ENCODE measurements at regions not wholly inside any gene's neighbourhood (a gene's known extent, or its start where the extent isn't known, plus 50 kb on each side); places are given as distances from the start of the nearest gene placed in this dataset.

GRCh38 chr11:116492600-116492999 is 280.2 kb downstream of the BUD13 start:
- no peak overlapping the region for H3K27ac ChIP-seq (ENCODE audit: low read length)
- intact Hi-C loops (cut with micrococcal nuclease), result no loop called here
- Mint-ChIP-seq H3K27ac (no peak overlapping the region), H3K27me3 (ENCODE audit: low read depth in 2 of 2) (peaks cover 13 to 14% of the 10 kb centered on the region in 2 donors), H3K9me3 (no peaks in the 10 kb centered on the region), H3K4me3 (no peak overlapping the region), H3K4me1 (no peaks in the 10 kb centered on the region), H3K36me3 (no peaks in the 10 kb centered on the region)
- no peak for DNase-seq
- no peaks in the 10 kb centered on the region for H3K9me3 ChIP-seq (ENCODE audit: control insufficient read depth, insufficient read depth, low read length)
- H3K36me3 ChIP-seq (ENCODE audit: control insufficient read depth, insufficient read depth, low read length), result no peaks in the 10 kb centered on the region
- H3K4me1 ChIP-seq (ENCODE audit: control insufficient read depth, insufficient read depth, low read length), result no peaks in the 10 kb centered on the region
- no peak for ATAC-seq
- H3K27me3 ChIP-seq (ENCODE audit: control insufficient read depth, insufficient read depth, low read length), result no peaks in the 10 kb centered on the region
- 88% methylated on average over 3 of the region's 3 CpGs for WGBS (ENCODE audit: insufficient coverage)
- TF ChIP-seq, protein P1, sequence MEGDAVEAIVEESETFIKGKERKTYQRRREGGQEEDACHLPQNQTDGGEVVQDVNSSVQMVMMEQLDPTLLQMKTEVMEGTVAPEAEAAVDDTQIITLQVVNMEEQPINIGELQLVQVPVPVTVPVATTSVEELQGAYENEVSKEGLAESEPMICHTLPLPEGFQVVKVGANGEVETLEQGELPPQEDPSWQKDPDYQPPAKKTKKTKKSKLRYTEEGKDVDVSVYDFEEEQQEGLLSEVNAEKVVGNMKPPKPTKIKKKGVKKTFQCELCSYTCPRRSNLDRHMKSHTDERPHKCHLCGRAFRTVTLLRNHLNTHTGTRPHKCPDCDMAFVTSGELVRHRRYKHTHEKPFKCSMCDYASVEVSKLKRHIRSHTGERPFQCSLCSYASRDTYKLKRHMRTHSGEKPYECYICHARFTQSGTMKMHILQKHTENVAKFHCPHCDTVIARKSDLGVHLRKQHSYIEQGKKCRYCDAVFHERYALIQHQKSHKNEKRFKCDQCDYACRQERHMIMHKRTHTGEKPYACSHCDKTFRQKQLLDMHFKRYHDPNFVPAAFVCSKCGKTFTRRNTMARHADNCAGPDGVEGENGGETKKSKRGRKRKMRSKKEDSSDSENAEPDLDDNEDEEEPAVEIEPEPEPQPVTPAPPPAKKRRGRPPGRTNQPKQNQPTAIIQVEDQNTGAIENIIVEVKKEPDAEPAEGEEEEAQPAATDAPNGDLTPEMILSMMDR (IDR thresholded peaks at IDR 0.05), result no peak
- H3K4me3 ChIP-seq (ENCODE audit: low read length), result no peak overlapping the region

- peaks cover 17 to 19% of the 10 kb centered on the region in 2 donors for H3K27me3 Mint-ChIP-seq (ENCODE audit: low read depth in 2 of 2)
- no peaks in the 10 kb centered on the region for H3K4me1 ChIP-seq (ENCODE audit: control insufficient read depth, insufficient read depth, low read length)
- TF ChIP-seq, protein P1 (IDR thresholded peaks at IDR 0.05), result no peak
- no peak overlapping the region for H3K4me3 Mint-ChIP-seq
- no peaks in the 10 kb centered on the region for H3K9me3 Mint-ChIP-seq
- H3K9me3 ChIP-seq (ENCODE audit: control insufficient read depth, insufficient read depth, low read length), result no peaks in the 10 kb centered on the region
- no peak overlapping the region for H3K27ac ChIP-seq (ENCODE audit: low read length)
- H3K27ac Mint-ChIP-seq, result no peak overlapping the region
- no peaks in the 10 kb centered on the region for H3K27me3 ChIP-seq (ENCODE audit: control insufficient read depth, insufficient read depth, low read length)
- no peak overlapping the region for H3K4me3 ChIP-seq (ENCODE audit: low read length)
- intact Hi-C loops (cut with micrococcal nuclease), result no loop called here
- H3K36me3 ChIP-seq (ENCODE audit: control insufficient read depth, insufficient read depth, low read length), result no peaks in the 10 kb centered on the region
- ATAC-seq (no peak), DNase-seq (no peak)
- no peaks in the 10 kb centered on the region for H3K36me3 Mint-ChIP-seq
- no peaks in the 10 kb centered on the region for H3K4me1 Mint-ChIP-seq
- WGBS (ENCODE audit: insufficient coverage), result 70% methylated on average over 11 of the region's 11 CpGs
Measured at GRCh38 chr11:116488836-116489389, 283.9 kb downstream of the BUD13 start.

DNA sequence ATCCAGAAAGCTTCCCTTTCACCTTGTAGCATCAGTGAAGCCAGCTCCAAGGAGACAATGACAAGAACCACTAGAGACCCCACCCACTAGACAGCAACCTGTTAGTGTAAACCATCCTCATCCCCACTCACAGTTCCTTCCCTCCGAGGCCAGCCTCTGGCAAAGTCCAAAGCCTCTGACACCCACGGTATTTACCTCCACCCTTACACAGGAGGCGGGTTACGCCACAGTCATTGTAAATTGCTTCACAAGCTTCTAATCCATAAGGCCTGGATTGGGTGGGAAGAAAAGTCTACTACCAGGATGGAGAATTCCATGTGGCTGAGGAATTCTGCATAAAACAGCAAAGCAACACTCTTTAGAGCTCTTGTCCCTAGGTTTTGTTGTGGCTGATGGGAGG is 287.4 kb downstream of the BUD13 start:
- no peaks in the 10 kb centered on the region for H3K36me3 ChIP-seq (ENCODE audit: control insufficient read depth, insufficient read depth, low read length)
- Mint-ChIP-seq H3K4me1 (no peaks in the 10 kb centered on the region), H3K9me3 (no peaks in the 10 kb centered on the region), H3K27me3 (ENCODE audit: low read depth in 2 of 2) (peaks cover 17 to 19% of the 10 kb centered on the region in 2 donors), H3K36me3 (no peaks in the 10 kb centered on the region), H3K4me3 (no peak overlapping the region), H3K27ac (no peak overlapping the region)
- H3K27me3 ChIP-seq (ENCODE audit: control insufficient read depth, insufficient read depth, low read length), result no peaks in the 10 kb centered on the region
- TF ChIP-seq, protein P1 (IDR thresholded peaks at IDR 0.05), result no peak
- no peak overlapping the region for H3K27ac ChIP-seq (ENCODE audit: low read length)
- no peak for DNase-seq
- H3K4me3 ChIP-seq (ENCODE audit: low read length), result no peak overlapping the region
- H3K4me1 ChIP-seq (ENCODE audit: control insufficient read depth, insufficient read depth, low read length), result no peaks in the 10 kb centered on the region
- 93% methylated on average over 4 of the region's 4 CpGs for WGBS (ENCODE audit: insufficient coverage)
- intact Hi-C loops (cut with micrococcal nuclease), result no loop called here
- no peaks in the 10 kb centered on the region for H3K9me3 ChIP-seq (ENCODE audit: control insufficient read depth, insufficient read depth, low read length)
- ATAC-seq, result no peak

GRCh38 chr11:116482716-116483115 is 290.1 kb downstream of the BUD13 start:
- Histone ChIP-seq H3K36me3 (ENCODE audit: control insufficient read depth, insufficient read depth, low read length) (no peaks in the 10 kb centered on the region), H3K27ac (ENCODE audit: low read length) (no peak overlapping the region), H3K27me3 (ENCODE audit: control insufficient read depth, insufficient read depth, low read length) (no peaks in the 10 kb centered on the region), H3K4me3 (ENCODE audit: low read length) (no peak overlapping the region), H3K9me3 (ENCODE audit: control insufficient read depth, insufficient read depth, low read length) (no peaks in the 10 kb centered on the region), H3K4me1 (ENCODE audit: control insufficient read depth, insufficient read depth, low read length) (no peaks in the 10 kb centered on the region)
- TF ChIP-seq, protein P1 (IDR thresholded peaks at IDR 0.05), result no peak
- no peak for DNase-seq
- no peak overlapping the region for H3K4me3 Mint-ChIP-seq
- H3K36me3 Mint-ChIP-seq, result no peaks in the 10 kb centered on the region
- H3K27me3 Mint-ChIP-seq (ENCODE audit: low read depth in 2 of 2), result peaks cover 10 to 11% of the 10 kb centered on the region in 2 donors
- 81% methylated on average over 4 of the region's 4 CpGs for WGBS (ENCODE audit: insufficient coverage)
- no peak for ATAC-seq
- no peak overlapping the region for H3K27ac Mint-ChIP-seq
- no peaks in the 10 kb centered on the region for H3K9me3 Mint-ChIP-seq
- H3K4me1 Mint-ChIP-seq, result no peaks in the 10 kb centered on the region
- intact Hi-C loops (cut with micrococcal nuclease), result no loop called here
